Liver (tissue), 3 donors: ENCODE measurements at regions not wholly inside any gene's neighbourhood (a gene's known extent, or its start where the extent isn't known, plus 50 kb on each side); places are given as distances from the start of the nearest gene placed in this dataset.

Experiments
- RXRA ChIP-seq, 2 donors: IDR thresholded peaks; 2 replicates each; pipeline ENCODE4 v1.6.1; 2017 to 2018; ENCODE audit warnings: antibody characterized with exemption in 2 of 2, mild to moderate bottlenecking in 1 of 2
- TF ChIP-seq, protein P1 (sequence below): fragments of 150-350 bp; IDR thresholded peaks from 2 replicates; pipeline ENCODE4 v1.5.1; 2017; ENCODE audit warnings: improper control_type of control experiment, low read depth, low read length; ENCODE audit not compliant: missing input control
- donor health status: healthy.
- donor health status: healthy.

DNA sequence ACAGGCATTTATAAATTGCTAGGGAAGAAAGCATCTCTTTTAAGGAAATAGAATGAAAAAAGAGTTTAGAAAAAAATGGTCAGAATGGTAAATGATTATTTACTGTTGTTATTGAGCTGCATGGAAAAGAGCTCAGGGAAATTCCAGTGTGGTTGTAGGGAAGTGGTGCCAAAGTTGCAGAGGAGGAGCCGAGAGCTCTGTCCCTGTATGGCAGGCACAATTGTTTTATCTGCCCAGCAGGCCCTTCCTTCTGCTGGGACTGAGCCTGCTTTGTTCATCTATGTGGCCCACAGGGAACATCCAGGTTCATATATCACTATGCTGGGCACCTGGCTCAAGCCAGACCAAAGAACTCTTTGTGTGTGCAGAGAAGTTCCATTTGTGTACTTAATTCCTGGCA lies 80.8 kb upstream of the AGAP1 start:
- TF ChIP-seq RXRA (IDR thresholded peaks at IDR 0.05): no peak
- TF ChIP-seq, protein P1, sequence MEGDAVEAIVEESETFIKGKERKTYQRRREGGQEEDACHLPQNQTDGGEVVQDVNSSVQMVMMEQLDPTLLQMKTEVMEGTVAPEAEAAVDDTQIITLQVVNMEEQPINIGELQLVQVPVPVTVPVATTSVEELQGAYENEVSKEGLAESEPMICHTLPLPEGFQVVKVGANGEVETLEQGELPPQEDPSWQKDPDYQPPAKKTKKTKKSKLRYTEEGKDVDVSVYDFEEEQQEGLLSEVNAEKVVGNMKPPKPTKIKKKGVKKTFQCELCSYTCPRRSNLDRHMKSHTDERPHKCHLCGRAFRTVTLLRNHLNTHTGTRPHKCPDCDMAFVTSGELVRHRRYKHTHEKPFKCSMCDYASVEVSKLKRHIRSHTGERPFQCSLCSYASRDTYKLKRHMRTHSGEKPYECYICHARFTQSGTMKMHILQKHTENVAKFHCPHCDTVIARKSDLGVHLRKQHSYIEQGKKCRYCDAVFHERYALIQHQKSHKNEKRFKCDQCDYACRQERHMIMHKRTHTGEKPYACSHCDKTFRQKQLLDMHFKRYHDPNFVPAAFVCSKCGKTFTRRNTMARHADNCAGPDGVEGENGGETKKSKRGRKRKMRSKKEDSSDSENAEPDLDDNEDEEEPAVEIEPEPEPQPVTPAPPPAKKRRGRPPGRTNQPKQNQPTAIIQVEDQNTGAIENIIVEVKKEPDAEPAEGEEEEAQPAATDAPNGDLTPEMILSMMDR: no peak
